ENCODE measurements at regions not wholly inside any gene's neighbourhood (a gene's known extent, or its start where the extent isn't known, plus 50 kb on each side); places are given as distances from the start of the nearest gene placed in this dataset.
"Not testable (repeated sequence)": the region's sequence is repeated elsewhere in the genome, so short reads cannot be mapped to it uniquely, and the experiment has no call there.

DNA sequence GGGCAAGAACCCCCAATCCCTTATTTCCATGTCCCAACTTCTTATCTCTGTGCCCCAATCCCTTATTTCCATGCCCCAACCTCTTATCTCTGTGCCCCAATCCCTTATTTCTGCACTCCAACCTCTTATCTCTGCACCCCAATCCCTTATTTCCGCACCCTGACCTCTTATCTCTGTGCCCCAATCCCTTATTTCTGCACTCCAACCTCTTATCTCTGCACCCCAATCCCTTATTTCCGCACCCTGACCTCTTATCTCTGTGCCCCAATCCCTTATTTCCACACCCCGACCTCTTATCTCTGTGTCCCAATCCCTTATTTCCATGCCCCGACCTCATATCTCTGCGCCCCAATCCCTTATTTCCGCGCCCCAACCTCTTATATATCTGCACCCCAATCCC lies 150.8 kb upstream of the NR4A3 start:
- POLR2A ChIA-PET; H3K79me2 ChIP-seq (ENCODE audit: insufficient read depth, low read length); H3K4me3 ChIP-seq (replicated peaks in 1 of 3; ENCODE audit: insufficient read depth in 1 of 3, low read depth in 2 of 3, low read length in 3 of 3); H2AFZ ChIP-seq (ENCODE audit: low read length); FAIRE-seq; BruUV-seq (replicated peaks); H3K27me3 ChIP-seq (ENCODE audit: control insufficient read depth in 1 of 2, insufficient read depth in 2 of 2, low read length in 2 of 2); H3K27ac ChIP-seq (ENCODE audit: extremely low read length, insufficient read depth, low read length); intact Hi-C loops (cut with micrococcal nuclease; ENCODE audit: unreplicated experiment); H3K4me2 ChIP-seq (ENCODE audit: low read depth, low read length); H3K9ac ChIP-seq (ENCODE audit: insufficient read depth, low read depth, low read length); CTCF ChIA-PET (ENCODE audit: low intra/inter-chr PET ratio, low total read pairs); H3K9me3 ChIP-seq (ENCODE audit: low read length); DNase-seq (ENCODE audit: low spot score); H3K4me1 ChIP-seq (ENCODE audit: insufficient read depth, low read length); H3K36me3 ChIP-seq (replicated peaks in 1 of 2; ENCODE audit: control insufficient read depth in 1 of 2, insufficient read depth in 2 of 2, low read length in 2 of 2); H4K20me1 ChIP-seq (ENCODE audit: insufficient read depth, low read length); in situ Hi-C loops (cut with HindIII; ENCODE audit: extremely low pct_ligation_motif_present, low pct_unique_long_range_greater_than_20kb); ATAC-seq: not testable (repeated sequence)
- 32% methylated on average over 7 of the region's 7 CpGs for WGBS (ENCODE audit: low lambda C conversion rate)

DNA sequence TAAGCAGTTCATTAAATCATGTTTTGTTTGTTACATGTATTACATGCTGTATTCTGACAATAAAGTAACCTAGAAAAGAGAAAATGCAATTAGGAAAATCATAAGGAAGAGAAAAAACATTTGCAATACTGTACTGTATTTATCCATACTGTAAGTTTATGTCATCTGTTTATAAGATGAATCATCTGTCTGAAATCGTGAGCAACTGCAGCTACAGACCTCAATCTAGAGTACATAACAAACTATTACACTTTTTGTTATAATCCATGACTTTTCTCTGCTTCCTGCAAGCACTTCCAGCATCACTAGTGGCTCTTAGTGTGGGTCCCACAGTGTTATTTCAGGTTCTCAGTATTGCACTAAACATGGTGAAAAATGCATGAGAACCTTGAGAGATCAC lies 144.4 kb upstream of the NR4A3 start:
- DNase-seq (ENCODE audit: low spot score) (no peak), FAIRE-seq (no peak), ATAC-seq (no peak)
- WGBS (ENCODE audit: low lambda C conversion rate): 5% methylated on average over 1 of the region's 1 CpG
- Histone ChIP-seq H3K36me3 (replicated peaks in 1 of 2; ENCODE audit: control insufficient read depth in 1 of 2, insufficient read depth in 2 of 2, low read length in 2 of 2) (no peaks in the 10 kb centered on the region), H3K9ac (ENCODE audit: insufficient read depth, low read depth, low read length) (no peak overlapping the region), H2AFZ (ENCODE audit: low read length) (no peak overlapping the region), H3K4me1 (ENCODE audit: insufficient read depth, low read length) (peaks cover 12% of the 10 kb centered on the region), H3K79me2 (ENCODE audit: insufficient read depth, low read length) (no peaks in the 10 kb centered on the region), H3K27me3 (ENCODE audit: control insufficient read depth in 1 of 2, insufficient read depth in 2 of 2, low read length in 2 of 2) (no peaks in the 10 kb centered on the region), H3K9me3 (ENCODE audit: low read length) (peaks cover 9% of the 10 kb centered on the region), H4K20me1 (ENCODE audit: insufficient read depth, low read length) (no peaks in the 10 kb centered on the region), H3K27ac (ENCODE audit: extremely low read length, insufficient read depth, low read length) (no peak overlapping the region), H3K4me2 (ENCODE audit: low read depth, low read length) (no peak overlapping the region), H3K4me3 (replicated peaks in 1 of 3; ENCODE audit: insufficient read depth in 1 of 3, low read depth in 2 of 3, low read length in 3 of 3) (no peak overlapping the region)
- ChIA-PET CTCF (ENCODE audit: low intra/inter-chr PET ratio, low total read pairs) (no interaction called here), POLR2A (no interaction called here)
- no TSS peak for BruUV-seq (replicated peaks)
- intact Hi-C loops (cut with micrococcal nuclease; ENCODE audit: unreplicated experiment) (no loop called here), in situ Hi-C loops (cut with HindIII; ENCODE audit: extremely low pct_ligation_motif_present, low pct_unique_long_range_greater_than_20kb) (no loop called here)
- TF ChIP-seq, protein P1, sequence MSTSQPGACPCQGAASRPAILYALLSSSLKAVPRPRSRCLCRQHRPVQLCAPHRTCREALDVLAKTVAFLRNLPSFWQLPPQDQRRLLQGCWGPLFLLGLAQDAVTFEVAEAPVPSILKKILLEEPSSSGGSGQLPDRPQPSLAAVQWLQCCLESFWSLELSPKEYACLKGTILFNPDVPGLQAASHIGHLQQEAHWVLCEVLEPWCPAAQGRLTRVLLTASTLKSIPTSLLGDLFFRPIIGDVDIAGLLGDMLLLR (CRISPR knock-in tag; IDR thresholded peaks at IDR 0.05): no peak
- TF ChIP-seq GZF1 (CRISPR knock-in tag; IDR thresholded peaks at IDR 0.05) (no peak), ZC3H13 (CRISPR knock-in tag; IDR thresholded peaks at IDR 0.05) (no peak), RAD21 (CRISPR knock-in tag; IDR thresholded peaks at IDR 0.05) (no peak), XBP1 (CRISPR knock-in tag; IDR thresholded peaks at IDR 0.05) (no peak), ESRRA (CRISPR knock-in tag; IDR thresholded peaks at IDR 0.05; ENCODE audit: low read depth) (no peak), ETV6 (CRISPR knock-in tag; conservative IDR thresholded peaks at IDR 0.05) (no peak), CHD4 (IDR thresholded peaks at IDR 0.05; ENCODE audit: borderline replicate concordance, low read length) (no peak)
- TF ChIP-seq, protein P2, sequence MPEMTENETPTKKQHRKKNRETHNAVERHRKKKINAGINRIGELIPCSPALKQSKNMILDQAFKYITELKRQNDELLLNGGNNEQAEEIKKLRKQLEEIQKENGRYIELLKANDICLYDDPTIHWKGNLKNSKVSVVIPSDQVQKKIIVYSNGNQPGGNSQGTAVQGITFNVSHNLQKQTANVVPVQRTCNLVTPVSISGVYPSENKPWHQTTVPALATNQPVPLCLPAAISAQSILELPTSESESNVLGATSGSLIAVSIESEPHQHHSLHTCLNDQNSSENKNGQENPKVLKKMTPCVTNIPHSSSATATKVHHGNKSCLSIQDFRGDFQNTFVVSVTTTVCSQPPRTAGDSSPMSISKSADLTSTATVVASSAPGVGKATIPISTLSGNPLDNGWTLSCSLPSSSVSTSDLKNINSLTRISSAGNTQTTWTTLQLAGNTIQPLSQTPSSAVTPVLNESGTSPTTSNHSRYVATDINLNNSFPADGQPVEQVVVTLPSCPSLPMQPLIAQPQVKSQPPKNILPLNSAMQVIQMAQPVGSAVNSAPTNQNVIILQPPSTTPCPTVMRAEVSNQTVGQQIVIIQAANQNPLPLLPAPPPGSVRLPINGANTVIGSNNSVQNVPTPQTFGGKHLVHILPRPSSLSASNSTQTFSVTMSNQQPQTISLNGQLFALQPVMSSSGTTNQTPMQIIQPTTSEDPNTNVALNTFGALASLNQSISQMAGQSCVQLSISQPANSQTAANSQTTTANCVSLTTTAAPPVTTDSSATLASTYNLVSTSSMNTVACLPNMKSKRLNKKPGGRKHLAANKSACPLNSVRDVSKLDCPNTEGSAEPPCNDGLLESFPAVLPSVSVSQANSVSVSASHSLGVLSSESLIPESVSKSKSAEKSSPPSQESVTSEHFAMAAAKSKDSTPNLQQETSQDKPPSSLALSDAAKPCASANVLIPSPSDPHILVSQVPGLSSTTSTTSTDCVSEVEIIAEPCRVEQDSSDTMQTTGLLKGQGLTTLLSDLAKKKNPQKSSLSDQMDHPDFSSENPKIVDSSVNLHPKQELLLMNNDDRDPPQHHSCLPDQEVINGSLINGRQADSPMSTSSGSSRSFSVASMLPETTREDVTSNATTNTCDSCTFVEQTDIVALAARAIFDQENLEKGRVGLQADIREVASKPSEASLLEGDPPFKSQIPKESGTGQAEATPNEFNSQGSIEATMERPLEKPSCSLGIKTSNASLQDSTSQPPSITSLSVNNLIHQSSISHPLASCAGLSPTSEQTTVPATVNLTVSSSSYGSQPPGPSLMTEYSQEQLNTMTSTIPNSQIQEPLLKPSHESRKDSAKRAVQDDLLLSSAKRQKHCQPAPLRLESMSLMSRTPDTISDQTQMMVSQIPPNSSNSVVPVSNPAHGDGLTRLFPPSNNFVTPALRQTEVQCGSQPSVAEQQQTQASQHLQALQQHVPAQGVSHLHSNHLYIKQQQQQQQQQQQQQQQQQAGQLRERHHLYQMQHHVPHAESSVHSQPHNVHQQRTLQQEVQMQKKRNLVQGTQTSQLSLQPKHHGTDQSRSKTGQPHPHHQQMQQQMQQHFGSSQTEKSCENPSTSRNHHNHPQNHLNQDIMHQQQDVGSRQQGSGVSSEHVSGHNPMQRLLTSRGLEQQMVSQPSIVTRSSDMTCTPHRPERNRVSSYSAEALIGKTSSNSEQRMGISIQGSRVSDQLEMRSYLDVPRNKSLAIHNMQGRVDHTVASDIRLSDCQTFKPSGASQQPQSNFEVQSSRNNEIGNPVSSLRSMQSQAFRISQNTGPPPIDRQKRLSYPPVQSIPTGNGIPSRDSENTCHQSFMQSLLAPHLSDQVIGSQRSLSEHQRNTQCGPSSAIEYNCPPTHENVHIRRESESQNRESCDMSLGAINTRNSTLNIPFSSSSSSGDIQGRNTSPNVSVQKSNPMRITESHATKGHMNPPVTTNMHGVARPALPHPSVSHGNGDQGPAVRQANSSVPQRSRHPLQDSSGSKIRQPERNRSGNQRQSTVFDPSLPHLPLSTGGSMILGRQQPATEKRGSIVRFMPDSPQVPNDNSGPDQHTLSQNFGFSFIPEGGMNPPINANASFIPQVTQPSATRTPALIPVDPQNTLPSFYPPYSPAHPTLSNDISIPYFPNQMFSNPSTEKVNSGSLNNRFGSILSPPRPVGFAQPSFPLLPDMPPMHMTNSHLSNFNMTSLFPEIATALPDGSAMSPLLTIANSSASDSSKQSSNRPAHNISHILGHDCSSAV (CRISPR knock-in tag; IDR thresholded peaks at IDR 0.05; ENCODE audit: borderline replicate concordance): no peak
